ENCODE measurements at regions not wholly inside any gene's neighbourhood (a gene's known extent, or its start where the extent isn't known, plus 50 kb on each side); places are given as distances from the start of the nearest gene placed in this dataset.

GRCh38 chr1:82487778-82488177 is 687.0 kb downstream of the ADGRL2 start:
- Histone ChIP-seq H3K4me3 (no peak overlapping the region), H3K36me3 (no peaks in the 10 kb centered on the region), H3K27me3 (no peaks in the 10 kb centered on the region), H3K9me3 (no peaks in the 10 kb centered on the region), H3K4me1 (no peaks in the 10 kb centered on the region), H3K27ac (no peak overlapping the region)
- TF ChIP-seq CTCF (IDR thresholded peaks at IDR 0.05), result no peak
- TF ChIP-seq POLR2A (IDR thresholded peaks at IDR 0.05), result no peak
- TF ChIP-seq POLR2AphosphoS5 (IDR thresholded peaks at IDR 0.05), result no peak
- no peak for DNase-seq (ENCODE audit: low spot score in 2 of 2)
- intact Hi-C loops (cut with DNase I; ENCODE audit: low total_unique reads), result no loop called here

GRCh38 chr1:82486969-82487368 is 686.2 kb downstream of the ADGRL2 start:
- DNase-seq (ENCODE audit: low spot score in 2 of 2), result no peak
- TF ChIP-seq POLR2AphosphoS5 (IDR thresholded peaks at IDR 0.05) (no peak), POLR2A (IDR thresholded peaks at IDR 0.05) (no peak), CTCF (IDR thresholded peaks at IDR 0.05) (no peak)
- no peak overlapping the region for H3K27ac ChIP-seq

GRCh38 chr1:82486468-82486867 is 685.7 kb downstream of the ADGRL2 start:
- intact Hi-C loops (cut with DNase I; ENCODE audit: low total_unique reads), result no loop called here
- no peaks in the 10 kb centered on the region for H3K4me1 ChIP-seq
- no peaks in the 10 kb centered on the region for H3K9me3 ChIP-seq
- H3K27ac ChIP-seq, result no peak overlapping the region
- no peak for DNase-seq (ENCODE audit: low spot score in 2 of 2)
- no peaks in the 10 kb centered on the region for H3K27me3 ChIP-seq
- H3K36me3 ChIP-seq, result no peaks in the 10 kb centered on the region
- no peak for TF ChIP-seq CTCF (IDR thresholded peaks at IDR 0.05)
- TF ChIP-seq POLR2A (IDR thresholded peaks at IDR 0.05), result no peak
- no peak for TF ChIP-seq POLR2AphosphoS5 (IDR thresholded peaks at IDR 0.05)
- H3K4me3 ChIP-seq, result no peak overlapping the region

More at GRCh38 chr1:82486969-82487368, 686.2 kb downstream of the ADGRL2 start:
- no peaks in the 10 kb centered on the region for H3K4me1 ChIP-seq
- H3K4me3 ChIP-seq, result no peak overlapping the region
- H3K9me3 ChIP-seq, result no peaks in the 10 kb centered on the region
- intact Hi-C loops (cut with DNase I; ENCODE audit: low total_unique reads), result no loop called here
- no peaks in the 10 kb centered on the region for H3K27me3 ChIP-seq
- H3K36me3 ChIP-seq, result no peaks in the 10 kb centered on the region

- Histone ChIP-seq H3K4me1 (no peaks in the 10 kb centered on the region), H3K27me3 (no peaks in the 10 kb centered on the region), H3K4me3 (no peak overlapping the region), H3K9me3 (no peaks in the 10 kb centered on the region), H3K27ac (peak overlapping the region in 1 of 2 donors; percentile 7), H3K36me3 (no peaks in the 10 kb centered on the region)
- DNase-seq (ENCODE audit: low spot score in 2 of 2), result no peak
- intact Hi-C loops (cut with DNase I; ENCODE audit: low total_unique reads), result no loop called here
- TF ChIP-seq POLR2AphosphoS5 (IDR thresholded peaks at IDR 0.05) (no peak), POLR2A (IDR thresholded peaks at IDR 0.05) (no peak), CTCF (IDR thresholded peaks at IDR 0.05) (no peak)
Measured at GRCh38 chr1:82485591-82486369, 685.0 kb downstream of the ADGRL2 start.

- no peak for DNase-seq (ENCODE audit: low spot score in 2 of 2)
- Histone ChIP-seq H3K4me1 (no peaks in the 10 kb centered on the region), H3K4me3 (no peak overlapping the region), H3K27me3 (no peaks in the 10 kb centered on the region), H3K9me3 (no peaks in the 10 kb centered on the region), H3K36me3 (no peaks in the 10 kb centered on the region), H3K27ac (no peak overlapping the region)
- intact Hi-C loops (cut with DNase I; ENCODE audit: low total_unique reads), result no loop called here
- TF ChIP-seq CTCF (IDR thresholded peaks at IDR 0.05) (no peak), POLR2A (IDR thresholded peaks at IDR 0.05) (no peak), POLR2AphosphoS5 (IDR thresholded peaks at IDR 0.05) (no peak)
Measured at GRCh38 chr1:82483146-82483545, 682.4 kb downstream of the ADGRL2 start.
